SK-N-SH treated with all-trans-retinoic acid at 6 μM for 48 hours (cell line): ENCODE measurements at regions not wholly inside any gene's neighbourhood (a gene's known extent, or its start where the extent isn't known, plus 50 kb on each side); places are given as distances from the start of the nearest gene placed in this dataset.

ENCODE experiments used
- ARNTL ChIP-seq: fragments of 450-650 bp; formaldehyde crosslinking; IDR thresholded peaks from 2 replicates; pipeline ENCODE4 v1.5.0; 2020; ENCODE audit warnings: low read depth, mild to moderate bottlenecking, moderate library complexity, borderline replicate concordance
- OSR1 ChIP-seq: fragments of 250-450 bp; sonication (Bioruptor Pico); IDR thresholded peaks from 2 replicates; pipeline ENCODE4 v1.8.0; 2022; ENCODE audit warnings: moderate library complexity, mild to moderate bottlenecking, inconsistent platforms
- TCF4 ChIP-seq: fragments of 250-450 bp; sonication (Bioruptor Pico); IDR thresholded peaks from 2 replicates; pipeline ENCODE4 v1.8.0; 2021; ENCODE audit warnings: mild to moderate bottlenecking, moderate library complexity, borderline replicate concordance
- TOX ChIP-seq: fragments of 250-450 bp; sonication (Bioruptor Pico); IDR thresholded peaks from 2 replicates; pipeline ENCODE4 v1.8.0; 2021; ENCODE audit warnings: mild to moderate bottlenecking, moderate library complexity, borderline replicate concordance
- ZFP30 ChIP-seq: fragments of 450-650 bp; formaldehyde crosslinking; IDR thresholded peaks from 2 replicates; pipeline ENCODE4 v1.5.0; 2022; ENCODE audit warnings: mild to moderate bottlenecking, moderate library complexity
- ZNF565 ChIP-seq: fragments of 450-650 bp; formaldehyde crosslinking; conservative IDR thresholded peaks from 2 replicates; pipeline ENCODE4 v1.5.0; 2020; ENCODE audit warnings: low read depth, mild to moderate bottlenecking, moderate library complexity
- ZNF70 ChIP-seq: fragments of 450-650 bp; formaldehyde crosslinking; IDR thresholded peaks from 2 replicates; pipeline ENCODE4 v1.5.0; 2020; ENCODE audit warnings: mild to moderate bottlenecking, moderate library complexity
- TF ChIP-seq, protein P1 (sequence below): fragments of 250-450 bp; sonication (Bioruptor Pico); IDR thresholded peaks from 2 replicates; pipeline ENCODE4 v1.8.0; 2020; ENCODE audit warnings: mild to moderate bottlenecking, moderate library complexity, borderline replicate concordance
- TF ChIP-seq, protein P2 (sequence below): fragments of 250-450 bp; sonication (Bioruptor Pico); IDR thresholded peaks from 2 replicates; pipeline ENCODE4 v1.5.0; 2020; ENCODE audit warnings: mild to moderate bottlenecking, moderate library complexity

DNA sequence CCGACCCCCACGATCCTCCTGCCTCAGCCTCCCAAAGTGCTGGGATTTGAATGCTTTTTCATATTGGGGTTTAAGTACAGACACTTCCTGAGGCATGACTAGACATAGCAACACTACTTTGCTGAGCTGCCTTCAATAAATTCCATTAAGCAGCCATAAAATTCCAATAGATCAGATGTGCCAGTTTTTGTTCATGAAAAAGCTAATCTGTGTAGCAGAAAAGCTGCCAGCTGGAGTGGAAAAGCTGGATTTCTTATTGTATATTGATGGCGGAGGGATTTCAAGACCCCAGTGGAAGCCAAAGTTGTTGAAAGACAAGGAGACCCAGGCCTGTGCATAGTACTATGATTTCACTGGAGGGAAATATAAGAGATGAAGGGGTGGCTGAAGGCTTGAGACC is 209.0 kb upstream of the NUDT4 start:
- no peak for TF ChIP-seq ARNTL
- no peak for TF ChIP-seq ZNF70 (CRISPR knock-in tag)
- TF ChIP-seq ZFP30 (CRISPR knock-in tag), result no peak
- TF ChIP-seq, protein P1, sequence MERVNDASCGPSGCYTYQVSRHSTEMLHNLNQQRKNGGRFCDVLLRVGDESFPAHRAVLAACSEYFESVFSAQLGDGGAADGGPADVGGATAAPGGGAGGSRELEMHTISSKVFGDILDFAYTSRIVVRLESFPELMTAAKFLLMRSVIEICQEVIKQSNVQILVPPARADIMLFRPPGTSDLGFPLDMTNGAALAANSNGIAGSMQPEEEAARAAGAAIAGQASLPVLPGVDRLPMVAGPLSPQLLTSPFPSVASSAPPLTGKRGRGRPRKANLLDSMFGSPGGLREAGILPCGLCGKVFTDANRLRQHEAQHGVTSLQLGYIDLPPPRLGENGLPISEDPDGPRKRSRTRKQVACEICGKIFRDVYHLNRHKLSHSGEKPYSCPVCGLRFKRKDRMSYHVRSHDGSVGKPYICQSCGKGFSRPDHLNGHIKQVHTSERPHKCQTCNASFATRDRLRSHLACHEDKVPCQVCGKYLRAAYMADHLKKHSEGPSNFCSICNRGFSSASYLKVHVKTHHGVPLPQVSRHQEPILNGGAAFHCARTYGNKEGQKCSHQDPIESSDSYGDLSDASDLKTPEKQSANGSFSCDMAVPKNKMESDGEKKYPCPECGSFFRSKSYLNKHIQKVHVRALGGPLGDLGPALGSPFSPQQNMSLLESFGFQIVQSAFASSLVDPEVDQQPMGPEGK (CRISPR knock-in tag), result no peak
- no peak for TF ChIP-seq OSR1 (CRISPR knock-in tag)
- TF ChIP-seq ZNF565, result no peak
- TF ChIP-seq TCF4 (CRISPR knock-in tag), result no peak
- TF ChIP-seq, protein P2, sequence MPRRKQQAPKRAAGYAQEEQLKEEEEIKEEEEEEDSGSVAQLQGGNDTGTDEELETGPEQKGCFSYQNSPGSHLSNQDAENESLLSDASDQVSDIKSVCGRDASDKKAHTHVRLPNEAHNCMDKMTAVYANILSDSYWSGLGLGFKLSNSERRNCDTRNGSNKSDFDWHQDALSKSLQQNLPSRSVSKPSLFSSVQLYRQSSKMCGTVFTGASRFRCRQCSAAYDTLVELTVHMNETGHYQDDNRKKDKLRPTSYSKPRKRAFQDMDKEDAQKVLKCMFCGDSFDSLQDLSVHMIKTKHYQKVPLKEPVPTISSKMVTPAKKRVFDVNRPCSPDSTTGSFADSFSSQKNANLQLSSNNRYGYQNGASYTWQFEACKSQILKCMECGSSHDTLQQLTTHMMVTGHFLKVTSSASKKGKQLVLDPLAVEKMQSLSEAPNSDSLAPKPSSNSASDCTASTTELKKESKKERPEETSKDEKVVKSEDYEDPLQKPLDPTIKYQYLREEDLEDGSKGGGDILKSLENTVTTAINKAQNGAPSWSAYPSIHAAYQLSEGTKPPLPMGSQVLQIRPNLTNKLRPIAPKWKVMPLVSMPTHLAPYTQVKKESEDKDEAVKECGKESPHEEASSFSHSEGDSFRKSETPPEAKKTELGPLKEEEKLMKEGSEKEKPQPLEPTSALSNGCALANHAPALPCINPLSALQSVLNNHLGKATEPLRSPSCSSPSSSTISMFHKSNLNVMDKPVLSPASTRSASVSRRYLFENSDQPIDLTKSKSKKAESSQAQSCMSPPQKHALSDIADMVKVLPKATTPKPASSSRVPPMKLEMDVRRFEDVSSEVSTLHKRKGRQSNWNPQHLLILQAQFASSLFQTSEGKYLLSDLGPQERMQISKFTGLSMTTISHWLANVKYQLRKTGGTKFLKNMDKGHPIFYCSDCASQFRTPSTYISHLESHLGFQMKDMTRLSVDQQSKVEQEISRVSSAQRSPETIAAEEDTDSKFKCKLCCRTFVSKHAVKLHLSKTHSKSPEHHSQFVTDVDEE (CRISPR knock-in tag), result no peak
- TF ChIP-seq TOX (CRISPR knock-in tag), result no peak
